ENCODE measurements at regions not wholly inside any gene's neighbourhood (a gene's known extent, or its start where the extent isn't known, plus 50 kb on each side); places are given as distances from the start of the nearest gene placed in this dataset.

GRCh38 chr7:41762641-41763040, 59.8 kb upstream of the INHBA start:
- DNase-seq (ENCODE audit: low spot score): no peak
- intact Hi-C loops (cut with DNase I): no loop called here

- DNase-seq (ENCODE audit: low spot score): no peak
- intact Hi-C loops (cut with DNase I): no loop called here
These were observed 57.4 kb upstream of the INHBA start for GRCh38 chr7:41760293-41760692.

- no peak for DNase-seq (ENCODE audit: low spot score)
- intact Hi-C loops (cut with DNase I): no loop called here
These were observed 55.4 kb upstream of the INHBA start for GRCh38 chr7:41758321-41758720.

GRCh38 chr7:41756650-41757182, 53.8 kb upstream of the INHBA start:
- intact Hi-C loops (cut with DNase I): no loop called here
- DNase-seq (ENCODE audit: low spot score): no peak

- DNase-seq (ENCODE audit: low spot score): no peak
- intact Hi-C loops (cut with DNase I): no loop called here
These were observed 52.2 kb upstream of the INHBA start for GRCh38 chr7:41755096-41755495.

DNA sequence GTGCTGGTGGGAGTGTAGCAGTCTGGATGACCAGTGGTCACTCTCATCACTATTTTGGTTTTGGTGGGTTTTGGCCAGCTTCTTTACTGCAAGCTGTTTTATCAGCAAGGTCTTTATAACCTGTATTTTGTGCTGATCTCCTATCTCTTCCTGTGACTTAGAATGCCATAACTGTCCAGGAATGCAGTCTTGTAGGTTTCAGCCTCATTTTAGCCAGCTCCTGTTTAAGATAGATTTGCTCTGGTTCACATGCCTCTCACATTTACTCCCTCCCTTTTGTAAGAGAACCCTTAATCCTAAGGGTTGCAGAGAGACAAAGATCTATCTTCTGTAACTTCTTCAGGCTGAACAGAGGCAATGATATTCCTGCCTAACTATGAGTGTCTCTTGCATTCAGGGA, 51.2 kb upstream of the INHBA start:
- intact Hi-C loops (cut with DNase I): no loop called here
- DNase-seq (ENCODE audit: low spot score): no peak
